ENCODE measurements at regions not wholly inside any gene's neighbourhood (a gene's known extent, or its start where the extent isn't known, plus 50 kb on each side); places are given as distances from the start of the nearest gene placed in this dataset.

DNA sequence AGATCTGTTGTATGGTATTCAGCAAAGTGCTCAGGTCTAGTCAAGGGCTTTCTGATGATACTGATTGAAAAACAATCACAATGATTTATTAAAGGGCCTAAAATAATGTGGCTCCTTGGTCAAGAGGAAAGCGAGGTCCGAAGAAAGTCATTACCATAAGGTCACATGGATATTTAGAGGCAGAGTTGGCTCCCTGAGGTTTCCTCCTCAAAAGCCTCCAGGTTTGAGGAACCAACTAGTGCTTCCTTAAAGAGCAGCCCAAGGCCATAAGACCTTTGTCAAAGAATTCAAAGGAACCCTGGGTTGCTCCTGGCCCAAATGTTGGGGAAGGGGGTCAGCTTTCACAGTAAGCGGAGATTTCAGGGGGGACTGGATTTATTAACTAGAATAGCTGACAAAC, 280.7 kb upstream of the ATP5MC3 start:
- Histone ChIP-seq H3K4me3 (no peak overlapping the region), H3K36me3 (ENCODE audit: low read depth) (no peaks in the 10 kb centered on the region), H3K4me1 (ENCODE audit: low read depth) (no peaks in the 10 kb centered on the region), H3K9me3 (no peaks in the 10 kb centered on the region)
- ATAC-seq (no peak), DNase-seq (no peak)
- intact Hi-C loops (cut with DNase I, micrococcal nuclease): no loop called here
- TF ChIP-seq, protein P1, sequence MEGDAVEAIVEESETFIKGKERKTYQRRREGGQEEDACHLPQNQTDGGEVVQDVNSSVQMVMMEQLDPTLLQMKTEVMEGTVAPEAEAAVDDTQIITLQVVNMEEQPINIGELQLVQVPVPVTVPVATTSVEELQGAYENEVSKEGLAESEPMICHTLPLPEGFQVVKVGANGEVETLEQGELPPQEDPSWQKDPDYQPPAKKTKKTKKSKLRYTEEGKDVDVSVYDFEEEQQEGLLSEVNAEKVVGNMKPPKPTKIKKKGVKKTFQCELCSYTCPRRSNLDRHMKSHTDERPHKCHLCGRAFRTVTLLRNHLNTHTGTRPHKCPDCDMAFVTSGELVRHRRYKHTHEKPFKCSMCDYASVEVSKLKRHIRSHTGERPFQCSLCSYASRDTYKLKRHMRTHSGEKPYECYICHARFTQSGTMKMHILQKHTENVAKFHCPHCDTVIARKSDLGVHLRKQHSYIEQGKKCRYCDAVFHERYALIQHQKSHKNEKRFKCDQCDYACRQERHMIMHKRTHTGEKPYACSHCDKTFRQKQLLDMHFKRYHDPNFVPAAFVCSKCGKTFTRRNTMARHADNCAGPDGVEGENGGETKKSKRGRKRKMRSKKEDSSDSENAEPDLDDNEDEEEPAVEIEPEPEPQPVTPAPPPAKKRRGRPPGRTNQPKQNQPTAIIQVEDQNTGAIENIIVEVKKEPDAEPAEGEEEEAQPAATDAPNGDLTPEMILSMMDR (IDR thresholded peaks at IDR 0.05): no peak

DNA sequence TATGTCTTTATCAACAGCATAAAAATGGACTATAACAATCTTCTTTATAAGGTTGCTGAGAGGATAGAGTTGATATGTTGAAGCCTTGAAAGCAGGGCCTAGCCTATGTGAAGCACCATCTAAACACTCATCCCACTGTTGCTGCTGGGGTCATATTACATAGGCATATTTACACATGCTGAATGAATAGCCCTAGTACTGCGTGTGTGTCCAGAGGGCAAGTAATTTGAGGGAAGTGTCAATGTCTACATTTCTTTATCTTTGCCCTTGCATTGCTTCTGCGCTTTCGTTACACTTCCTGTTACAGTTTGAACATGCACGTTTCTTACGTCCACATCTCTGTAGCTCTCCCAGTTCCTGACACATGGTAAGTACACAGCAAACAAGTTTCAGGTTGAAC, 280.3 kb upstream of the ATP5MC3 start:
- no peaks in the 10 kb centered on the region for H3K4me1 ChIP-seq (ENCODE audit: low read depth)
- intact Hi-C loops (cut with DNase I, micrococcal nuclease): no loop called here
- H3K9me3 ChIP-seq: no peaks in the 10 kb centered on the region
- DNase-seq (no peak), ATAC-seq (no peak)
- TF ChIP-seq, protein P1 (IDR thresholded peaks at IDR 0.05): no peak
- H3K4me3 ChIP-seq: no peak overlapping the region
- H3K36me3 ChIP-seq (ENCODE audit: low read depth): no peaks in the 10 kb centered on the region

DNA sequence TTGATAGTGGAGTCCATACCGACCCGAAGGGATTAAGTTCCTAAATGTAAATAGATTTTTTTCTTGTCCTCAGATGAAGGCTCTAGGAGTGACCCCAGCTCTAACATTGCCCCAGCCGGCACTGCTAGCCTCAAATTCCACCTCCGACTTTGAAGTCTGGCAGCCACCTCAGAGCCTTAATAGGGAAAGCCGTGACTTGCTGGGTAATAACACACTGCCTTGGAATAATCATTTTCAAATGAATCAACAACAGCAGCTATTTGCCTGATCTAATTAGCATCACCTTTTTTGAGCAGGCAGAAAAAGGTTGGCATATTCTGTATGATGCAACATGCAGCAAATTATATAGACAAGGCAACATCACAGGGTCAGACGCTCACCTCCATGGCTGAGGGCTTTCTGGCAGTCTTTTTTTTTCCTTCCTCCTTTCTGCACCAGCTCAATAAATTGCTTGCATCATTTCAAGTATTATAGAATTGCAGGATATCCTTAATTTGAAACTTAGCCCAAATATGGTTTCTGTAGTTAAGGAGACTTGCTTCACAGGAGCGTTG, 276.5 kb upstream of the ATP5MC3 start:
- no peaks in the 10 kb centered on the region for H3K9me3 ChIP-seq
- TF ChIP-seq, protein P1 (IDR thresholded peaks at IDR 0.05): no peak
- intact Hi-C loops (cut with DNase I, micrococcal nuclease): no loop called here
- ATAC-seq (no peak), DNase-seq (no peak)
- H3K36me3 ChIP-seq (ENCODE audit: low read depth): no peaks in the 10 kb centered on the region
- H3K4me1 ChIP-seq (ENCODE audit: low read depth): no peaks in the 10 kb centered on the region
- no peak overlapping the region for H3K4me3 ChIP-seq

DNA sequence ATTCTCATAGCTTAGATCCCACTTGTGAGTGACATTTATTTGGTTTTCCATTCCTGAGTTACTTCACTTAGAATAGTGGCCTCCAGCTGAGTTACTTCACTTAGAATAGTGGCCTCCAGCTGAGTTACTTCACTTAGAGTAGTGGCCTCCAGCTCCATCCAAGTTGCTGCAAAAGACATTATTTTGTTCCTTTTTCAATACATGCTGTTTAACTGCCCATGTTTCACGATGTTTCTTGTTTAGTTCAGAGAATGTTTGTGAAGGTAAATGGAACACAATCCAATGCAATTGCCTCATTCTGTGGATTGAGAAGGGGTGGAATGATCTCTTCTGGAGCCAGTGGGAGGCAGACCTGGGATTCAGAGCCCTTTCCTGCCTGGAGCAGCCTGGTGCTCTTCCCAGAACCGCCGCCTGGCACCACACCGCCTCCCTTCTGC, 273.5 kb upstream of the ATP5MC3 start:
- H3K4me1 ChIP-seq (ENCODE audit: low read depth): no peaks in the 10 kb centered on the region
- intact Hi-C loops (cut with DNase I, micrococcal nuclease): no loop called here
- TF ChIP-seq, protein P1 (IDR thresholded peaks at IDR 0.05): no peak
- no peaks in the 10 kb centered on the region for H3K9me3 ChIP-seq
- DNase-seq (no peak), ATAC-seq (no peak)
- no peak overlapping the region for H3K4me3 ChIP-seq
- no peaks in the 10 kb centered on the region for H3K36me3 ChIP-seq (ENCODE audit: low read depth)

DNA sequence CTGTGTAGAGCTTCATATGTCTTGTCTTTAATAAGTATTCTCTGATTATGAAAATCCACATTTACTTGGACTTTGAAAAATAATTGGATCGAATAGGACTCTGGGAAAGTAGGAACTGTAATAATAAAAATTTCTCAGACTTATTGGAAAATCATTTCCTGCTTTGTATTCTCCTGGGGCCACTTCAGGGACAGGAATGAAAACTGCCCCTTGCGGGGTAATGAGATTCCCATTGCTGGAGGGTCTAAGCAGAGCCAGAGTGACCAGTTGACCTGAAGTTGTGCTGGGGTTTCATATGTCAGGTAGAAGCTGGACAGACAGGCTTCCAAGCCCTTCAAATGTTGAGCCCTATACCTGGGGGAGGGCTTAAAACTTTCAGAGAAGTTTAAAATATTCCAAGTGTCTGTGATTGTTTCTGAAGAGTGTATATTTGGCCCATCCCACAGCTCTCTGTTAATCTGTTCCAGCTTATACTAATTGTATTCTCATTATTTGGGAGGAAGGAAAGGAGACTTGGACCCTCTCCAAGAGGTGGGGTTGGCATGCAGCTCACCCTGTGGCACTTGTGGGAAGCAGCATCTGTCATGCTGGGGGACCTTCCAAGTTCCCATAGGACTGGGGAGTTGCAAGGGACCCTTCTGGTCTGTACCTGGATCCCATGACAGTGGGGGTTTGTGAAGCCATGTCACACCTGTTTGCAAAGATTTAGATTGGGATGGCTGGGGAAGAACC, 268.7 kb upstream of the ATP5MC3 start:
- Histone ChIP-seq H3K9me3 (no peaks in the 10 kb centered on the region), H3K4me1 (ENCODE audit: low read depth) (no peaks in the 10 kb centered on the region), H3K36me3 (ENCODE audit: low read depth) (no peaks in the 10 kb centered on the region), H3K4me3 (no peak overlapping the region)
- ATAC-seq: no peak
- no peak for DNase-seq
- TF ChIP-seq, protein P1 (IDR thresholded peaks at IDR 0.05): no peak
- intact Hi-C loops (cut with DNase I, micrococcal nuclease): no loop called here

All from mucosa of descending colon (tissue), 3 donors.